ENCODE measurements at regions not wholly inside any gene's neighbourhood (a gene's known extent, or its start where the extent isn't known, plus 50 kb on each side); places are given as distances from the start of the nearest gene placed in this dataset.

DNA sequence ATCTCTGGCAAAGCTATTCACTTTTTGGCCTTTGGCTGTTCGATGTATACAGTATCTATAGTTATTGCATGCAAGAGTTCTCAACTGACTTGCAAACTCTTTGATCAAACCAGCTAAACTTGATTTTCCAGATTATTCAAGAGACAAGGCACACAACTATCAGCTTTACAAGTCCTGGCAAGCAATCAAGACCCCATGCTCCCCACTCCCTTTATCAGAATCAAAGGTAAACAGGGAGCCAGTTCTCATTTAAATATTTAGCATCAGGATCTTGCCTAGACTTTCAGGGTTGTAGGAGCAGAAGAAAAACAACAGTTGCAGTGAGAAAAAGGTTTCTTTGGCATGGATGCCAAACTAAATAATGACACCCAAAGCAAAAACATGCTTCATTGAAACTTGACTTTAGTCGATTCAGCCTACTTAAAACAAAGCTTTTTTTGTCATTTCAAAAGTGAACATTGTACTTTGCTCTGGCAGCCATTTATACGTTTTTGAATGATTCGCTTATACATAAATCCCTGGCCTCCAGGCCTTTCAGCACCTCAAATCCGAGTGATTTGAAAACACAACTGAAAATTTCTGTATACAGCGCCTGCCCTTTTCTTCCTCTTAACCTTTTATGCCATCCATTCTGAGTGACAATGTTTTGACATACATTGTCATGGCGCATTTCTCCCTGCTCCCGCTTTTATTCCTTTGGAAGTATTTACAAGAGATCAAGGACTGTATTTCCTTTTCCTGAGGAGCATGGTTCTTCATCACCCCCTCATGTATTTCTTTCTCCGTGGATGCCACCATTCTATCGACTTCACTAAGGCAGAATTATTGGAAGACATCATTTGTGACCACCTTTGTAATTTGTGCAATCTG lies 340.8 kb downstream of the KLF5 start:
- H3K27ac ChIP-seq (ENCODE audit: insufficient read depth, low read length) = no peak overlapping the region
- no peak overlapping the region for H2AFZ ChIP-seq (replicated peaks; ENCODE audit: low read length, poor library complexity)
- H3K79me1 ChIP-seq (ENCODE audit: low read depth in 1 of 2, low read length in 2 of 2) = no peaks in the 10 kb centered on the region
- H2BK120ac ChIP-seq (ENCODE audit: low read depth, low read length) = no peak overlapping the region
- no peaks in the 10 kb centered on the region for H4K20me1 ChIP-seq (ENCODE audit: insufficient read depth, low read length)
- H3K18ac ChIP-seq (ENCODE audit: low read depth, low read length) = no peak overlapping the region
- ATAC-seq (ENCODE audit: low read depth) (no peak), DNase-seq (no peak)
- H4K5ac ChIP-seq (ENCODE audit: low read depth, low read length) = no peak overlapping the region
- no peak overlapping the region for H3K4ac ChIP-seq (ENCODE audit: low read depth, low read length)
- H3K27me3 ChIP-seq (ENCODE audit: control insufficient read depth, insufficient read depth, low read length) = peaks cover 11% of the 10 kb centered on the region
- CTCF ChIA-PET = interaction anchor here (0.6 kb wide), 1 partner anchor 539 kb away, joined by 4 read pairs; no protein-coding TSS in a partner anchor
- no peaks in the 10 kb centered on the region for H3K9me1 ChIP-seq (ENCODE audit: insufficient read depth, low read length)
- POLR2A ChIA-PET (ENCODE audit: unreplicated experiment) = no interaction called here
- H3K9me3 ChIP-seq (ENCODE audit: control insufficient read depth, insufficient read depth, low read length) = no peaks in the 10 kb centered on the region
- no peak overlapping the region for H3K56ac ChIP-seq (ENCODE audit: extremely low read depth, insufficient read depth, low read length)
- in situ Hi-C loops (cut with MboI; ENCODE audit: low sequenced_read_pairs) (no loop called here), dilution Hi-C loops (cut with HindIII; ENCODE audit: low sequenced_read_pairs, unreplicated experiment) (no loop called here), intact Hi-C loops (cut with micrococcal nuclease) (no loop called here)
- no peak overlapping the region for H3K14ac ChIP-seq (replicated peaks; ENCODE audit: low read depth, low read length)
- peaks cover 1% of the 10 kb centered on the region; the same call in 1 of the 2 replicates for H3K4me1 ChIP-seq (ENCODE audit: control insufficient read depth, insufficient read depth, low read length)
- no peak overlapping the region for H2BK15ac ChIP-seq (ENCODE audit: low read depth, low read length)
- H2AK9ac ChIP-seq (replicated peaks; ENCODE audit: low read depth, low read length, poor library complexity) = no peak overlapping the region
- no peak overlapping the region for H2BK5ac ChIP-seq (ENCODE audit: low read depth, low read length, poor library complexity, severe bottlenecking)
- H4K8ac ChIP-seq (ENCODE audit: low read depth in 2 of 2, low read length in 2 of 2) = no peak overlapping the region
- WGBS, 2 experiments (ENCODE audit: extremely low coverage in 2 of 2, insufficient read length in 1 of 2) = 20% methylated on average over 2 of the region's 10 CpGs; no CpG with 5 or more reads in 1 of the 2 experiments
- H3K9ac ChIP-seq (ENCODE audit: low read depth, low read length) = no peak overlapping the region
- H3K36me3 ChIP-seq (ENCODE audit: control insufficient read depth, insufficient read depth, low read length) = no peaks in the 10 kb centered on the region
- H2BK20ac ChIP-seq (ENCODE audit: low read depth, low read length) = no peak overlapping the region
- H3K4me3 ChIP-seq (ENCODE audit: insufficient read depth, low read depth, low read length) = no peak overlapping the region
- H3K23ac ChIP-seq (ENCODE audit: low read depth, low read length) = no peak overlapping the region
- H2AK5ac ChIP-seq (ENCODE audit: low read depth, low read length) = no peak overlapping the region
- H3K4me2 ChIP-seq (ENCODE audit: low read depth, low read length) = no peak overlapping the region
- H4K91ac ChIP-seq (ENCODE audit: insufficient read depth, low read depth, low read length) = no peak overlapping the region
- BruUV-seq (replicated peaks) = no TSS peak
- TF ChIP-seq MAFK (IDR thresholded peaks at IDR 0.05; ENCODE audit: low read depth, low read length) = no peak
- no peak for TF ChIP-seq RCOR1 (IDR thresholded peaks at IDR 0.05; ENCODE audit: insufficient replicate concordance, low read length)
- no peak for TF ChIP-seq RFX5 (IDR thresholded peaks at IDR 0.05; ENCODE audit: low read depth, low read length)
- TF ChIP-seq SMC3 (IDR thresholded peaks at IDR 0.05; ENCODE audit: low read depth, low read length) = no peak
- no peak for TF ChIP-seq ELK1 (IDR thresholded peaks at IDR 0.05; ENCODE audit: borderline replicate concordance, low read depth, low read length)
- no peak for TF ChIP-seq FOS (IDR thresholded peaks at IDR 0.05; ENCODE audit: low read depth, low read length)
- TF ChIP-seq POLR2A (IDR thresholded peaks at IDR 0.05; ENCODE audit: low read depth, low read length) = no peak
- TF ChIP-seq MAZ (IDR thresholded peaks at IDR 0.05; ENCODE audit: borderline replicate concordance, low read depth, low read length) = no peak
- TF ChIP-seq, protein P1, sequence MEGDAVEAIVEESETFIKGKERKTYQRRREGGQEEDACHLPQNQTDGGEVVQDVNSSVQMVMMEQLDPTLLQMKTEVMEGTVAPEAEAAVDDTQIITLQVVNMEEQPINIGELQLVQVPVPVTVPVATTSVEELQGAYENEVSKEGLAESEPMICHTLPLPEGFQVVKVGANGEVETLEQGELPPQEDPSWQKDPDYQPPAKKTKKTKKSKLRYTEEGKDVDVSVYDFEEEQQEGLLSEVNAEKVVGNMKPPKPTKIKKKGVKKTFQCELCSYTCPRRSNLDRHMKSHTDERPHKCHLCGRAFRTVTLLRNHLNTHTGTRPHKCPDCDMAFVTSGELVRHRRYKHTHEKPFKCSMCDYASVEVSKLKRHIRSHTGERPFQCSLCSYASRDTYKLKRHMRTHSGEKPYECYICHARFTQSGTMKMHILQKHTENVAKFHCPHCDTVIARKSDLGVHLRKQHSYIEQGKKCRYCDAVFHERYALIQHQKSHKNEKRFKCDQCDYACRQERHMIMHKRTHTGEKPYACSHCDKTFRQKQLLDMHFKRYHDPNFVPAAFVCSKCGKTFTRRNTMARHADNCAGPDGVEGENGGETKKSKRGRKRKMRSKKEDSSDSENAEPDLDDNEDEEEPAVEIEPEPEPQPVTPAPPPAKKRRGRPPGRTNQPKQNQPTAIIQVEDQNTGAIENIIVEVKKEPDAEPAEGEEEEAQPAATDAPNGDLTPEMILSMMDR (conservative IDR thresholded peaks at IDR 0.05; ENCODE audit: low read depth, low read length) = no peak
- no peak for TF ChIP-seq CEBPB (IDR thresholded peaks at IDR 0.05; ENCODE audit: low read depth, low read length)
- no peak for TF ChIP-seq NFE2L2 (IDR thresholded peaks at IDR 0.05; ENCODE audit: low read depth, low read length)
- TF ChIP-seq CHD1 (IDR thresholded peaks at IDR 0.05; ENCODE audit: low read depth, low read length) = no peak
- no peak for TF ChIP-seq BHLHE40 (IDR thresholded peaks at IDR 0.05; ENCODE audit: low read depth, low read length)
- TF ChIP-seq RAD21 (IDR thresholded peaks at IDR 0.05; ENCODE audit: low read length) = no peak
- TF ChIP-seq, protein P2, sequence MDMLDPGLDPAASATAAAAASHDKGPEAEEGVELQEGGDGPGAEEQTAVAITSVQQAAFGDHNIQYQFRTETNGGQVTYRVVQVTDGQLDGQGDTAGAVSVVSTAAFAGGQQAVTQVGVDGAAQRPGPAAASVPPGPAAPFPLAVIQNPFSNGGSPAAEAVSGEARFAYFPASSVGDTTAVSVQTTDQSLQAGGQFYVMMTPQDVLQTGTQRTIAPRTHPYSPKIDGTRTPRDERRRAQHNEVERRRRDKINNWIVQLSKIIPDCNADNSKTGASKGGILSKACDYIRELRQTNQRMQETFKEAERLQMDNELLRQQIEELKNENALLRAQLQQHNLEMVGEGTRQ (IDR thresholded peaks at IDR 0.05; ENCODE audit: low read depth, low read length) = no peak
